ENCODE measurements at regions not wholly inside any gene's neighbourhood (a gene's known extent, or its start where the extent isn't known, plus 50 kb on each side); places are given as distances from the start of the nearest gene placed in this dataset.
"Not testable (repeated sequence)": the region's sequence is repeated elsewhere in the genome, so short reads cannot be mapped to it uniquely, and the experiment has no call there.

DNA sequence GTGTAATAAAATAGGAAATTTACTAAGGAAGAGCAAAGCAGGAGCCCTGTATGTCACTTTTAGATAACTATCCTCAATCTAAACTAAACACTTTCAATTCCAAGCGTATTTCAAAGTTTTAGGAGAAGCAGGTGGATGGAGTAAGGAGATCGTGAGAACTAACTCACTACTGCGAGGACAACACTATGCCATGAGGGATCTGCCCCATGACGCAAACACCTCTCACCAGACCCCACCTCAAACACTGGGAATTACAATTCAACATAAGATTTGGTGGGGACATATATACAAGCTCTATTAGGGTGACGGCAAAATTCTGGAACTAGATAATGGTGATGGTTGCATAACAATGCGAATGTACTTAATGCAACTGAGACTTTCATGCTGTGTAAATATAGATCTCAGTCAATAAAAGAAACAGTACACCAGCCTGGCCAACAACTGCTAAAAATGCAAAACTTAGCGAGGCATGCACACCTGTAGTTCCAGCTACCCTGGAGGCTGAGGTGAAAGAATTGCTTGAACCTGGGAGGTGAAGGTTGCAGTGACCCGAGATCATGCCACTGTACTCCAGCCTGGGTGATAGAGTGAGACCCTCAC, 99.0 kb downstream of the SYT15 start:
- not testable (repeated sequence) for H3K4ac ChIP-seq (ENCODE audit: low read depth, low read length); H3T11ph ChIP-seq (ENCODE audit: low read length); H4K5ac ChIP-seq (ENCODE audit: insufficient read length, low read depth, low read length); H4K8ac ChIP-seq (replicated peaks; ENCODE audit: insufficient read length, low read depth, low read length); H3K27ac Mint-ChIP-seq; H3K27me3 ChIP-seq (ENCODE audit: insufficient read depth, low read length); H3K56ac ChIP-seq (ENCODE audit: insufficient read length, low read depth, low read length); H2BK15ac ChIP-seq (ENCODE audit: low read depth, low read length); DNase-seq; H2AK5ac ChIP-seq (ENCODE audit: insufficient read length, low read length); H3K18ac ChIP-seq (ENCODE audit: insufficient read length, low read depth, low read length); H3K4me3 Mint-ChIP-seq; H3K9ac ChIP-seq (ENCODE audit: extremely low read depth, insufficient read length, low read length); H3K36me3 Mint-ChIP-seq (ENCODE audit: insufficient read depth in 1 of 3, low read depth in 3 of 3); H3K14ac ChIP-seq (ENCODE audit: insufficient read depth, low read length); H2BK5ac ChIP-seq (ENCODE audit: insufficient read length, low read length); H3K4me2 ChIP-seq (ENCODE audit: insufficient read depth, insufficient read length, low read length); H4K20me1 ChIP-seq (ENCODE audit: control insufficient read depth, insufficient read depth, insufficient read length); H2AFZ ChIP-seq (ENCODE audit: low read length); H3K23ac ChIP-seq (ENCODE audit: insufficient read length, low read depth, low read length); H3K9me3 Mint-ChIP-seq; H3K4me1 ChIP-seq (ENCODE audit: insufficient read depth, low read length); H2BK12ac ChIP-seq (ENCODE audit: insufficient read length, low read depth, low read length); H2BK120ac ChIP-seq (ENCODE audit: low read depth, low read length, poor library complexity, severe bottlenecking); H3K27me3 Mint-ChIP-seq (ENCODE audit: low read depth); H3K79me1 ChIP-seq (ENCODE audit: insufficient read depth, low read depth, low read length, poor library complexity, severe bottlenecking); H3K4me1 Mint-ChIP-seq; H2BK20ac ChIP-seq (ENCODE audit: low read depth, low read length, poor library complexity, severe bottlenecking); H3K23me2 ChIP-seq (ENCODE audit: insufficient read length, low read depth, low read length, poor library complexity, severe bottlenecking); H3K79me2 ChIP-seq (ENCODE audit: insufficient read depth, low read length); H4K91ac ChIP-seq (ENCODE audit: insufficient read length, low read depth, low read length); H3K27ac ChIP-seq (ENCODE audit: insufficient read length, low read depth, low read length); H3K9me3 ChIP-seq (ENCODE audit: control insufficient read depth, low read depth, low read length)
- no CpG with 5 or more reads among the region's 8 CpGs for WGBS (ENCODE audit: extremely low coverage, insufficient read length, low lambda C conversion rate)

DNA sequence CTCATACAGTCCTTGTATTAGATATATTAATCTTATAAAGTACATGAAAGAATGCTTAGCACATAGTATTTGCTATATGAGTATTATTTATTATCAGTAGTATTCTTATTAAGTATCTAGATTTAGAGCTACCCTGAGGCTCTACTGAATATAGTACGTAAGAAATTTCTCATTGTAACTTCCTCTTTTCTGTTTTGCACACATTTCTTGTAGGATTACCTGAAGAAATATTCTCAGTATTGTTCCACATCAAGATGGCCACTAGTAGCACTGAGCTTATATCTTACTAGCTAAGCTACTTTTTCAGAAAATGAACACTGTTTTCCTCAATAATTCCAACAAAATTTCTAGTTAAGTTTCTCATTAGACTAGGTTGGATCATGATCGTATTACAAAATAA, 112.5 kb downstream of the SYT15 start:
- H3K79me1 ChIP-seq (ENCODE audit: insufficient read depth, low read depth, low read length, poor library complexity, severe bottlenecking); H4K20me1 ChIP-seq (ENCODE audit: control insufficient read depth, insufficient read depth, insufficient read length); H3K36me3 Mint-ChIP-seq (ENCODE audit: insufficient read depth in 1 of 3, low read depth in 3 of 3); H3T11ph ChIP-seq (ENCODE audit: low read length); H3K27me3 Mint-ChIP-seq (ENCODE audit: low read depth); H3K23ac ChIP-seq (ENCODE audit: insufficient read length, low read depth, low read length); H3K9me3 ChIP-seq (ENCODE audit: control insufficient read depth, low read depth, low read length); H4K91ac ChIP-seq (ENCODE audit: insufficient read length, low read depth, low read length); H2BK20ac ChIP-seq (ENCODE audit: low read depth, low read length, poor library complexity, severe bottlenecking); H2BK5ac ChIP-seq (ENCODE audit: insufficient read length, low read length); H2AK5ac ChIP-seq (ENCODE audit: insufficient read length, low read length); H3K27ac Mint-ChIP-seq; H2BK15ac ChIP-seq (ENCODE audit: low read depth, low read length); H3K18ac ChIP-seq (ENCODE audit: insufficient read length, low read depth, low read length); H2BK120ac ChIP-seq (ENCODE audit: low read depth, low read length, poor library complexity, severe bottlenecking); H3K4me3 Mint-ChIP-seq; H4K5ac ChIP-seq (ENCODE audit: insufficient read length, low read depth, low read length); H4K8ac ChIP-seq (replicated peaks; ENCODE audit: insufficient read length, low read depth, low read length); H3K4me2 ChIP-seq (ENCODE audit: insufficient read depth, insufficient read length, low read length); H3K14ac ChIP-seq (ENCODE audit: insufficient read depth, low read length); H3K27me3 ChIP-seq (ENCODE audit: insufficient read depth, low read length); DNase-seq; H3K27ac ChIP-seq (ENCODE audit: insufficient read length, low read depth, low read length); H3K9ac ChIP-seq (ENCODE audit: extremely low read depth, insufficient read length, low read length); H3K23me2 ChIP-seq (ENCODE audit: insufficient read length, low read depth, low read length, poor library complexity, severe bottlenecking); H2BK12ac ChIP-seq (ENCODE audit: insufficient read length, low read depth, low read length); H3K9me3 Mint-ChIP-seq; H3K4ac ChIP-seq (ENCODE audit: low read depth, low read length); H3K79me2 ChIP-seq (ENCODE audit: insufficient read depth, low read length); H3K56ac ChIP-seq (ENCODE audit: insufficient read length, low read depth, low read length); H3K4me1 Mint-ChIP-seq; H2AFZ ChIP-seq (ENCODE audit: low read length); H3K4me1 ChIP-seq (ENCODE audit: insufficient read depth, low read length): not testable (repeated sequence)
- no CpG with 5 or more reads among the region's 2 CpGs for WGBS (ENCODE audit: extremely low coverage, insufficient read length, low lambda C conversion rate)
